ENCODE measurements at regions not wholly inside any gene's neighbourhood (a gene's known extent, or its start where the extent isn't known, plus 50 kb on each side); places are given as distances from the start of the nearest gene placed in this dataset.

DNA sequence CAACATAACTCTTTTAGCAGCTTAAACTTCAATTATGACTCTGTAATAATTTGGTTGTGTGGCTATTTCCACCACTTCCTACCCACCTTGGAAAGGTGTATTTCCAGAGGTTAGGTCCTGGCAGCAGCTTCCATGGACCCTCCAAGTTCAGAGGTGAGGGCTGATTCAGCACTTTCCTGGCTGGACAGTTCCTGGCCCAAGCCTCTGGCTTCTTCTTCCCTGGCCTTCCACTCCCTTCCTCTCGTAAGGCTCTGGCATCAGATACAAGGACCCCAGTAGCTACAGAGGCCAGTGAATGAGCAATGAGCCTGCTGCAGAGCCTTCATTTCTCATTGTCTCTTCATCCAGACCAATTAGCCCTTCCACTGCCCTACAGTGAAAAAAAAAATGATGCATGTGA lies 98.1 kb upstream of the KIRREL3 start:
- H3K9me3 ChIP-seq: no peaks in the 10 kb centered on the region
- WGBS, 2 donors: 23 to 35% methylated on average over 1 of the region's 1 CpG
- H3K27me3 ChIP-seq: no peaks in the 10 kb centered on the region
- H3K27ac ChIP-seq: no peak overlapping the region
- TF ChIP-seq, protein P1, sequence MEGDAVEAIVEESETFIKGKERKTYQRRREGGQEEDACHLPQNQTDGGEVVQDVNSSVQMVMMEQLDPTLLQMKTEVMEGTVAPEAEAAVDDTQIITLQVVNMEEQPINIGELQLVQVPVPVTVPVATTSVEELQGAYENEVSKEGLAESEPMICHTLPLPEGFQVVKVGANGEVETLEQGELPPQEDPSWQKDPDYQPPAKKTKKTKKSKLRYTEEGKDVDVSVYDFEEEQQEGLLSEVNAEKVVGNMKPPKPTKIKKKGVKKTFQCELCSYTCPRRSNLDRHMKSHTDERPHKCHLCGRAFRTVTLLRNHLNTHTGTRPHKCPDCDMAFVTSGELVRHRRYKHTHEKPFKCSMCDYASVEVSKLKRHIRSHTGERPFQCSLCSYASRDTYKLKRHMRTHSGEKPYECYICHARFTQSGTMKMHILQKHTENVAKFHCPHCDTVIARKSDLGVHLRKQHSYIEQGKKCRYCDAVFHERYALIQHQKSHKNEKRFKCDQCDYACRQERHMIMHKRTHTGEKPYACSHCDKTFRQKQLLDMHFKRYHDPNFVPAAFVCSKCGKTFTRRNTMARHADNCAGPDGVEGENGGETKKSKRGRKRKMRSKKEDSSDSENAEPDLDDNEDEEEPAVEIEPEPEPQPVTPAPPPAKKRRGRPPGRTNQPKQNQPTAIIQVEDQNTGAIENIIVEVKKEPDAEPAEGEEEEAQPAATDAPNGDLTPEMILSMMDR (IDR thresholded peaks at IDR 0.05): no peak
- no peak for TF ChIP-seq POLR2A (IDR thresholded peaks at IDR 0.05)
- no peaks in the 10 kb centered on the region for H3K36me3 ChIP-seq (replicated peaks in 1 of 2; ENCODE audit: insufficient read depth in 1 of 2, low read depth in 2 of 2)
- H3K4me3 ChIP-seq: no peak overlapping the region
- intact Hi-C loops (cut with DNase I): no loop called here
- ATAC-seq (no peak), DNase-seq (no peak)
- H3K4me1 ChIP-seq: peaks cover 7% of the 10 kb centered on the region

DNA sequence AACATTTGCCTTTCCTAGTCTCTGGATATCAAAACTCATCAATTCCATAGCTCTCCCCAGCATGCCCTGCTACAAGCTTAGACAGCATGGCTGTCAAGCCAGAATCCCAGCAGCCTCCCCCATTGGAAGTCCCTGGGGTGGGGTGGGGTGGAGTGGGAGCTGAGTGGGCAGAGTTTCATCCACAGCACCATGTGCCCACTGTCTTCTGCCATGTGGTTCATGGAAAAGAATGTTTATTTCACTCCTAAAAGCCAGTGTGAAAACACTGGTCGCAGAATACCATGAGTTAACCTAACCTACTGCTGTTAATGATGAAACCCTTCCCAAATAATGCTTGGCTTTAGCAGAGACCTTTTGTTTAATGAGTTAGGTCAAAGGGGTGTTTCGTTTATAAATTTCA lies 80.2 kb upstream of the KIRREL3 start:
- H3K4me3 ChIP-seq: no peak overlapping the region
- H3K9me3 ChIP-seq: no peaks in the 10 kb centered on the region
- H3K27me3 ChIP-seq: no peaks in the 10 kb centered on the region
- intact Hi-C loops (cut with DNase I): no loop called here
- no peaks in the 10 kb centered on the region for H3K4me1 ChIP-seq
- ATAC-seq (no peak), DNase-seq (no peak)
- no peak overlapping the region for H3K27ac ChIP-seq
- WGBS, 2 donors: 48 to 57% methylated on average over 2 of the region's 2 CpGs
- no peak for TF ChIP-seq POLR2A (IDR thresholded peaks at IDR 0.05)
- TF ChIP-seq, protein P1 (IDR thresholded peaks at IDR 0.05): no peak
- no peaks in the 10 kb centered on the region for H3K36me3 ChIP-seq (replicated peaks in 1 of 2; ENCODE audit: insufficient read depth in 1 of 2, low read depth in 2 of 2)

DNA sequence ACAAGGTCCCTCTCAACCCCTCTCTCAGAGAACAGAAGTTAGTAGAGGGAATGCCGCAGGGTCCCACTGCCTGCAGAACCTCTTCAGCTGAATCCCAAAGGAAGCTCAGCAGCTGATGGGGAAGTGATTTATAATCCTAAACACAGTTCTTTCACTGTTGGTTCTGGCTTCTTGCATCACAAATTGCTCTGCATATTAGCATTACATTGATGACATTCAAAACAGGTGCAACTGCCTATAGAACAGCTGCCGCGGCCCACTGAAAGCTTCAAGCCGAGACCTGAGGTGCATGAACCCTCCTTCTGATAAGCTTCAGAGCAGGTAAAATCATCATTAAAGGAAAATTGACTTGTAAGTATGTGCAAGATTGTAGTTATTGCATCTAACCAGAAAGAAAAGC lies 75.2 kb upstream of the KIRREL3 start:
- WGBS, 2 donors: 80 to 84% methylated on average over 4 of the region's 4 CpGs
- ATAC-seq: no peak
- H3K27ac ChIP-seq: no peak overlapping the region
- H3K9me3 ChIP-seq: no peaks in the 10 kb centered on the region
- intact Hi-C loops (cut with DNase I): no loop called here
- no peaks in the 10 kb centered on the region for H3K4me1 ChIP-seq
- H3K4me3 ChIP-seq: no peak overlapping the region
- H3K36me3 ChIP-seq (replicated peaks in 1 of 2; ENCODE audit: insufficient read depth in 1 of 2, low read depth in 2 of 2): no peaks in the 10 kb centered on the region
- DNase-seq: no peak
- TF ChIP-seq POLR2A (IDR thresholded peaks at IDR 0.05): no peak
- TF ChIP-seq, protein P1 (IDR thresholded peaks at IDR 0.05): no peak
- H3K27me3 ChIP-seq: no peaks in the 10 kb centered on the region

DNA sequence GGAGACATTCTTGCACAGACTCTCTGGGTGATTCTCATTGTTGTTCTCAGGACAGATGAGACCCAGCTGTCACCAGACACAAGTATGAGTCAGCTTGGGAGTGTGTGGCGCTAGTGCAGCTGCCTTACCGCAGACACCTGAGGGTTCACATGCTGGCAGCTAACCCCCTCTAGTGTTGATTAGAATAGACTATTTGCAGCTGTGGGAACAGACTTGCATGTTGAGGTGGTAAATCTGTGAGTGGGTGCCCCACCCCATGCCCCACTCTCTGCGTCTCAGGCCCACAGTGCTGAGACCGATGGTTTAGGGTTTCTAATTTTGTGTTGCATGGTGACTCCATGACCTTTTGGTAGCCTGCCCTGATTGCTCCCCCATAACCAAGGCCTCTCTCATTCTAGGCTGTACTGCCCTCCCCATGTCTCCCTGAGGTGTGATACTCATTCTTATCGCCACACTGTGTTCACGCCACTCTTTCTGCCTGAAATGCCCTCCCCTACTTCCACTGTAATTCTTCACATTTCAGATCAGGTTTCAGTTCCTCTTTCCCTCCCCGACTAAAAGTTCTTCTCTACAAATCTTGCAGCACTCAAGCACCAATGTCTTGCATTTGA lies 73.7 kb upstream of the KIRREL3 start:
- Histone ChIP-seq H3K36me3 (replicated peaks in 1 of 2; ENCODE audit: insufficient read depth in 1 of 2, low read depth in 2 of 2) (no peaks in the 10 kb centered on the region), H3K27ac (no peak overlapping the region), H3K4me1 (no peaks in the 10 kb centered on the region), H3K27me3 (no peaks in the 10 kb centered on the region), H3K9me3 (no peaks in the 10 kb centered on the region), H3K4me3 (no peak overlapping the region)
- no peak for ATAC-seq
- TF ChIP-seq, protein P1 (IDR thresholded peaks at IDR 0.05): peak in 3 of 7 experiments; percentile 12 to 35 (median 28)
- no peak for TF ChIP-seq POLR2A (IDR thresholded peaks at IDR 0.05)
- DNase-seq: peak; percentile 16 to 60 (median 46)
- 39 to 51% methylated on average over 7 of the region's 7 CpGs for WGBS, 2 donors
- intact Hi-C loops (cut with DNase I): no loop called here

DNA sequence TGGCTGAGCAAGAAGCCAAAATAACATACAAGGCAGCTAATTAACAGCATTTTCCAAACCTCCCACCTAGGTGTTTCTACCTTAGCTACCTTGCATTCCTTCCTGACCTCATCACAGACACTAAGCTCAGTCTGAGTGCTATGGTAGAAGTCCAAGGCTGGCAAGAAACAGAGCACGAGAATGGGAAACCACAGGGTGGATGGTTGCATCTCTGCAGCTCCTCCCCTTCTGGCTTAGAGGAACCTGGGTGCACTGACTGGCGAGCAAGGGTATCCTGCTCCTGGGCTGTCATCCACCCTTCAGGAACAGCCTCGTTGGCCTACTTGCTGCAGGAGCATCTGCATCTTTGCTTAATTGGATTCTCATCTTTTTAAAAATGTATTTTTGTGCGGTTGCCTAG lies 73.1 kb upstream of the KIRREL3 start:
- no peak overlapping the region for H3K4me3 ChIP-seq
- TF ChIP-seq POLR2A (IDR thresholded peaks at IDR 0.05): no peak
- TF ChIP-seq, protein P1 (IDR thresholded peaks at IDR 0.05): no peak
- H3K27ac ChIP-seq: no peak overlapping the region
- WGBS, 2 donors: 36 to 45% methylated on average over 4 of the region's 4 CpGs
- no peaks in the 10 kb centered on the region for H3K36me3 ChIP-seq (replicated peaks in 1 of 2; ENCODE audit: insufficient read depth in 1 of 2, low read depth in 2 of 2)
- ATAC-seq (no peak), DNase-seq (no peak)
- H3K9me3 ChIP-seq: no peaks in the 10 kb centered on the region
- no peaks in the 10 kb centered on the region for H3K27me3 ChIP-seq
- intact Hi-C loops (cut with DNase I): no loop called here
- no peaks in the 10 kb centered on the region for H3K4me1 ChIP-seq

All from body of pancreas (tissue), 4 donors.